ENCODE measurements at regions not wholly inside any gene's neighbourhood (a gene's known extent, or its start where the extent isn't known, plus 50 kb on each side); places are given as distances from the start of the nearest gene placed in this dataset.
A peak's percentile ranks its signal among the peaks of the same experiment; 100 is the strongest.
"Not testable (repeated sequence)": the region's sequence is repeated elsewhere in the genome, so short reads cannot be mapped to it uniquely, and the experiment has no call there.

DNA sequence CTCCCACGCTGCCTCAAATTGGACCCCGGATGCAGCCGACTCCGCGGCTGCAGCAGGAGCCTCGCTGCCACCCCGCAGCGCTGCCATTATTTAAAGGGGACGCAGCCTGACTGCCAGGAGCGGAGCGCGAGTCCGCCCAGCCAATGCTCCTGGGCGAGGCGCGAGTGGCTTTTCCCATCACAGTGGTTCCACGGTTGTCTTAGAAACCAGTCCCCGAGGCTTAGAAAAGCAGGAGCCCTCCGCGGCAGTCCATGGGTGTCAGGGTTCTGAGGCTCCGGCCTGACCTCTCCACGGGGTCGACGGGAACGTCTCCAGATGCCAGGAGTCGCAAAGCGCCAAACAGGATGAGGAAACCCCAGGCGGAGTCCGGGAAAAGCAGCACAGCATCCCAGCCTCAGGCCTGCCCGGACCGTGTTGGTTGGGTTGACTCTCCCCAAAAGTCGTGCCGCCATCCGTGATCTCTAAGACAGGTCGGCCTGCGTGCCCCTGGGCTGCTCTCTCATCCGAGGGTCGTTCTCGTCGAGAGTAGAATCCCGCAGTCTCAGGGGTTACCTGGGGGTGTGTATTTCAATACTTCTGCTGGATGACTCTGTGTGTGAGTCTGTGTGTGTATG lies 975.8 kb upstream of the DEFB115 start:
- ATAC-seq (ENCODE audit: insufficient number of reproducible peaks, low FRiP score, low read depth), result no peak
- Histone ChIP-seq H3K27ac (no peak overlapping the region), H3K27me3 (replicated peaks; ENCODE audit: insufficient read depth) (no peaks in the 10 kb centered on the region), H3K36me3 (no peaks in the 10 kb centered on the region), H3K4me1 (ENCODE audit: control insufficient read depth in 1 of 2, low read depth in 2 of 2) (peaks cover 3 to 18% of the 10 kb centered on the region in 2 donors), H3K9me3 (no peaks in the 10 kb centered on the region), H3K4me3 (peak overlapping the region; percentile 34)
- no peak for DNase-seq (ENCODE audit: low spot score)
- TF ChIP-seq, protein P1, sequence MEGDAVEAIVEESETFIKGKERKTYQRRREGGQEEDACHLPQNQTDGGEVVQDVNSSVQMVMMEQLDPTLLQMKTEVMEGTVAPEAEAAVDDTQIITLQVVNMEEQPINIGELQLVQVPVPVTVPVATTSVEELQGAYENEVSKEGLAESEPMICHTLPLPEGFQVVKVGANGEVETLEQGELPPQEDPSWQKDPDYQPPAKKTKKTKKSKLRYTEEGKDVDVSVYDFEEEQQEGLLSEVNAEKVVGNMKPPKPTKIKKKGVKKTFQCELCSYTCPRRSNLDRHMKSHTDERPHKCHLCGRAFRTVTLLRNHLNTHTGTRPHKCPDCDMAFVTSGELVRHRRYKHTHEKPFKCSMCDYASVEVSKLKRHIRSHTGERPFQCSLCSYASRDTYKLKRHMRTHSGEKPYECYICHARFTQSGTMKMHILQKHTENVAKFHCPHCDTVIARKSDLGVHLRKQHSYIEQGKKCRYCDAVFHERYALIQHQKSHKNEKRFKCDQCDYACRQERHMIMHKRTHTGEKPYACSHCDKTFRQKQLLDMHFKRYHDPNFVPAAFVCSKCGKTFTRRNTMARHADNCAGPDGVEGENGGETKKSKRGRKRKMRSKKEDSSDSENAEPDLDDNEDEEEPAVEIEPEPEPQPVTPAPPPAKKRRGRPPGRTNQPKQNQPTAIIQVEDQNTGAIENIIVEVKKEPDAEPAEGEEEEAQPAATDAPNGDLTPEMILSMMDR (IDR thresholded peaks at IDR 0.05), result no peak

DNA sequence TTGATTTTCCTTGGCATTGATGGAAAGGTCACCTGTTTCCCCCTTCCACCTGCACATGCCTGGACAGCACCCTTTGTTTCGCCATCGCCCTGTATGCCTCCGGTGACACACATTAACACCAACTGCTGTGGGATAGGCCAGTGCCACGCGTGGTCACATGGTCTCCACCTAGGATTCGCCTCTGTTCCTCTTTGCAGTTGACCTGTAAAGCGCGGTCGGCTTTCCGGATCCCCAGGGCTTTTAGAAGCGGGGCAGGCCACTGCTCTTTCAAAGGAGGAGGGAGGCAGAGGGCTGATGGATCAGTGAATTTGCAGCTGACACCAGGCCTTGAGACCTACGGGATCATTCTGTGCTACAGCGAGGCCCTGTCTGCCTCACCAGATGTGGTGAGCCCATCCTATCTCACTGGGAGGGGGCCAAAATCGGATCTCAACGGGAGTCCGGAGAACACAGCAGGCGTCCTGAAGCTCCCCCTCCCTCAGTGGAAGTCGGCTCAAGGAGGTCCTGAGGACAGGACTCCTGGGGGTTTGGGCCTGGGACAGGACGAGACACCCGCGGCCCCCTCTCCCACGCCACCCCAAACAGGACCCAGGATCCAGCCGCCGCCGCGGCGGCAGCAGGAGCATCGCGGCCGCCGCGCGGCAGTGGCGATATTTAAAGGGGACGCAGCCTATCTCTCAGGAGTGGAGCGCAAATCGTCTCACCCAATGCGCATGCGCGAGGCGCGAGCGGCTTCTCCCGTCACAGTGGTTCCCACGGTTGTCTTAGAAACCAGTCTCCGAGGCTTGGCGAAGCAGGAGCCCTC lies 973.8 kb upstream of the DEFB115 start:
- not testable (repeated sequence) for ATAC-seq (ENCODE audit: insufficient number of reproducible peaks, low FRiP score, low read depth)

DNA sequence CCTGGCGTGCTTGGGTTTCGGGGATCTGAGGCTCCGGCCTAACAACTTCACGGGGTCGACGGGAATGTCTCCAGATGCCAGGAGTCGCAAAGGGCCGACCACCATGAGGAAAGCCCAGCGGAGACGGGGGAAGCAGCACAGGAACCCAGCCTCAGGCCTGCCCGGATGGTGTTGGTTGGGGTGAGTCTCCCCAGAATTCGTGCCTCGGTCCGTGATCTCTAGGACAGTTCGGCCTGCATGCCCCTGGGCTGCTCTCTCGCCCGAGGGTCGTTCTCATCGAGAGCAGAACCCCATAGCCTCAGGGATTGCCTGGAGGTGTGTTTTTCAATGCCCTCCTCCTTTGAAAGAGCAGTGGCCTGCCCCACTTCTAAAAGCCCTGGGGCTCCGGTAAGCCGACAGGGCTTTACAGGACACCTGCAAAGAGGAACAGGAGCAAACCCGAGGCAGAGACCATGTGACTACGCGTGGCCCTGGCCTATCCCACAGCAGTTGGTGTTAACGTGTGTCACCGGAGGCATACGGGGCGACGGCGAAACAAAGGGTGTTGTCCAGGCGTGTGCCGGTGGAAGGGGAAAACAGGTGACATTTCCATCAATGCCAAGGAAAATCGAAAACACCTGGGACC lies 973.1 kb upstream of the DEFB115 start:
- DNase-seq (ENCODE audit: low spot score), result no peak
- peaks cover 3 to 23% of the 10 kb centered on the region in 2 donors for H3K4me1 ChIP-seq (ENCODE audit: control insufficient read depth in 1 of 2, low read depth in 2 of 2)
- no peak for ATAC-seq (ENCODE audit: insufficient number of reproducible peaks, low FRiP score, low read depth)

More for the DNA sequence above, 973.8 kb upstream of the DEFB115 start:
- peak; percentile 55 for DNase-seq (ENCODE audit: low spot score)
- not testable (repeated sequence) for H3K36me3 ChIP-seq; H3K27me3 ChIP-seq (replicated peaks; ENCODE audit: insufficient read depth); H3K9me3 ChIP-seq
- H3K27ac ChIP-seq, result peak overlapping the region in 1 of 2 donors; percentile 44
- peaks cover 3 to 23% of the 10 kb centered on the region in 2 donors for H3K4me1 ChIP-seq (ENCODE audit: control insufficient read depth in 1 of 2, low read depth in 2 of 2)
- peak overlapping the region; percentile 86 for H3K4me3 ChIP-seq

DNA sequence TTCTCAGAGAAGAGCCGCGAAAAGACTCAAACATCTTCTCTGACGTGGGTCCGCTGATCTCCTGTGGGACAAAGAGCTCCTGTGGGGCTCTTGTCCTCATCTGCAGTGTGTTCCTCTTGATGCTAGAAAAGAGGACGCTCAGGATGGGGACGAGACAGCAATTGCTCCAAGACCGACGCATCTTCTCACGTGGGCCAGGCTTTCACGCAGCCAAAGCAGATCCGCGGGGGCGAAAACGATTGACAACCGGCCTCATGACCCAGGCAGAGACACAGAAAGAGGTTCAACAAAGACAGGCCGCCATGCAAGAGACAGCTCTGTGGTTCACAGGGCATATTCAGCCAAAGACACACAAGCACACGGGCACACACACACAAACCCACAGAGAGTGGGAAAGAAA lies 971.8 kb upstream of the DEFB115 start:
- H3K27me3 ChIP-seq (replicated peaks; ENCODE audit: insufficient read depth), result no peaks in the 10 kb centered on the region
- no peak overlapping the region for H3K27ac ChIP-seq
- H3K4me1 ChIP-seq (ENCODE audit: control insufficient read depth in 1 of 2, low read depth in 2 of 2), result peaks cover 3 to 28% of the 10 kb centered on the region in 2 donors
- DNase-seq (ENCODE audit: low spot score) (no peak), ATAC-seq (ENCODE audit: insufficient number of reproducible peaks, low FRiP score, low read depth) (no peak)
- TF ChIP-seq, protein P1 (IDR thresholded peaks at IDR 0.05), result no peak
- no peak overlapping the region for H3K4me3 ChIP-seq
- H3K9me3 ChIP-seq, result no peaks in the 10 kb centered on the region
- H3K36me3 ChIP-seq, result no peaks in the 10 kb centered on the region

More for the DNA sequence above, 973.1 kb upstream of the DEFB115 start:
- TF ChIP-seq, protein P1 (IDR thresholded peaks at IDR 0.05), result no peak
- Histone ChIP-seq H3K4me3 (peak overlapping the region; percentile 86), H3K9me3 (no peaks in the 10 kb centered on the region), H3K27me3 (replicated peaks; ENCODE audit: insufficient read depth) (no peaks in the 10 kb centered on the region), H3K36me3 (no peaks in the 10 kb centered on the region), H3K27ac (peak overlapping the region in 1 of 2 donors; percentile 44)

DNA sequence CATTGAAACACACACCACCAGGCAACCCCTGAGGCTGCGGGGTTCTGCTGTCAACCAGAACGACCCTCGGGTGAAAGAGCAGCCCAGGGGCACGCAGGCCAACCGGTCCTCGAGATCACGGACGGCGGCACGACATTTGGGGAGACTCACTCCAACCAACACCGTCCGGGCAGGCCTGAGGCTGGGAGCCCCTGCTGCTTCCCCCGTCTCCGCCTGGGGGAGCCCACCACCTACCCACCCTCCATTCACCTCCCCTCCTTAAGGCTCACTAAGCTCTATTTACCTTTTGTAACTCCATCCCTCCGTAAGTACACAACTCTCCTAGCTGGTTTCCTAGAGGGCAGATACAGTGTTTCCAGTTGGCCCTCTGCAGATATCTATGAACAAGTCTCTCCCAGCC lies 971.3 kb upstream of the DEFB115 start:
- ATAC-seq (ENCODE audit: insufficient number of reproducible peaks, low FRiP score, low read depth), result no peak

DNA sequence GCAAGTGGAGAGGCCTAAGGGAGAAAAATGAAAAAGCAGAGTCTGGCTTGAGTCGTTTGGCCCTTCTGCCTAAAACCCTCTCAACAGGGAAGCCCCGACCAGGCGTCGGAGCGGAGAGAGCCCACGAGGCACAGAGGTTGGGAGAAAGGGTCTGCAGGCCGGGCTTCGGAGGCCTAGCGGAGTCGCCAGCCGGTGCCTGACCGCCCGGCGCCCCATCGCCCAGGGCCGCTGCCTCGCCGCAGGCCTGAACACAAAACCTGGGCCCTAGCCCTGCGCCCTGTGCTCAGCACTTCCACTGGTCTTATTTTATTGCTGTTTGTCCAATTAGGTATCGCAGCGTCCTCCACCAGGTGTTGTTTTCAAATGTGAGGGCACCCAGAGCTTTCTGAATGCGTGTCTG lies 970.0 kb upstream of the DEFB115 start:
- not testable (repeated sequence) for H3K4me3 ChIP-seq; H3K36me3 ChIP-seq; DNase-seq (ENCODE audit: low spot score); H3K9me3 ChIP-seq; ATAC-seq (ENCODE audit: insufficient number of reproducible peaks, low FRiP score, low read depth); H3K27ac ChIP-seq; H3K27me3 ChIP-seq (replicated peaks; ENCODE audit: insufficient read depth)
- H3K4me1 ChIP-seq (ENCODE audit: control insufficient read depth in 1 of 2, low read depth in 2 of 2), result peaks cover 3 to 22% of the 10 kb centered on the region in 2 donors

More for the DNA sequence above, 971.3 kb upstream of the DEFB115 start:
- DNase-seq (ENCODE audit: low spot score), result no peak
- Histone ChIP-seq H3K4me1 (ENCODE audit: control insufficient read depth in 1 of 2, low read depth in 2 of 2) (peaks cover 3 to 28% of the 10 kb centered on the region in 2 donors), H3K9me3 (no peaks in the 10 kb centered on the region), H3K27me3 (replicated peaks; ENCODE audit: insufficient read depth) (no peaks in the 10 kb centered on the region), H3K36me3 (no peaks in the 10 kb centered on the region), H3K4me3 (no peak overlapping the region), H3K27ac (no peak overlapping the region)
- TF ChIP-seq, protein P1 (IDR thresholded peaks at IDR 0.05), result no peak

All from thoracic aorta (tissue), 2 donors.